ENCODE measurements at regions not wholly inside any gene's neighbourhood (a gene's known extent, or its start where the extent isn't known, plus 50 kb on each side); places are given as distances from the start of the nearest gene placed in this dataset.

- TF ChIP-seq TEAD4 (IDR thresholded peaks at IDR 0.05; ENCODE audit: borderline replicate concordance, insufficient read depth) (no peak), MEF2A (IDR thresholded peaks at IDR 0.05; ENCODE audit: borderline replicate concordance, low read depth) (no peak), NFIC (IDR thresholded peaks at IDR 0.05; ENCODE audit: borderline replicate concordance) (no peak), PBX3 (IDR thresholded peaks at IDR 0.05) (no peak), RFX5 (IDR thresholded peaks at IDR 0.05; ENCODE audit: low read length) (no peak), TCF12 (IDR thresholded peaks at IDR 0.05) (no peak), IRF3 (IDR thresholded peaks at IDR 0.05; ENCODE audit: low read depth, low read length) (no peak), CHD2 (IDR thresholded peaks at IDR 0.05; ENCODE audit: low read length, partially characterized antibody) (no peak), USF2 (IDR thresholded peaks at IDR 0.05; ENCODE audit: borderline replicate concordance, low read depth, low read length) (no peak), FOXM1 (IDR thresholded peaks at IDR 0.05; ENCODE audit: low read depth) (no peak)
Observed at GRCh38 chr6:19391926-19392325, 445.2 kb upstream of the ID4 start (continued).

GRCh38 chr6:19394051-19394450 lies 443.1 kb upstream of the ID4 start:
- POLR2A ChIA-PET = no interaction called here

More at GRCh38 chr6:19394051-19394450, 443.1 kb upstream of the ID4 start:
- no peaks in the 10 kb centered on the region for H4K20me1 ChIP-seq (ENCODE audit: insufficient read depth)
- H3K79me2 ChIP-seq (ENCODE audit: insufficient read depth) = no peaks in the 10 kb centered on the region
- no peak overlapping the region for H2AFZ ChIP-seq (ENCODE audit: low read depth)
- TF ChIP-seq SMC3 (IDR thresholded peaks at IDR 0.05; ENCODE audit: low read depth, low read length) = no peak
- no peak for TF ChIP-seq IRF3 (IDR thresholded peaks at IDR 0.05; ENCODE audit: low read depth, low read length)
- TF ChIP-seq RXRA (IDR thresholded peaks at IDR 0.05; ENCODE audit: borderline replicate concordance, low read depth) = no peak
- no peak for TF ChIP-seq SIN3A (IDR thresholded peaks at IDR 0.05; ENCODE audit: borderline replicate concordance, low read depth, low read length)
- no peak for TF ChIP-seq USF2 (IDR thresholded peaks at IDR 0.05; ENCODE audit: borderline replicate concordance, low read depth, low read length)
- TF ChIP-seq TCF12 (IDR thresholded peaks at IDR 0.05) = no peak
- no peak for TF ChIP-seq RAD21 (IDR thresholded peaks at IDR 0.05; ENCODE audit: low read length)
- TF ChIP-seq POLR2AphosphoS5 (IDR thresholded peaks at IDR 0.05; ENCODE audit: low read depth, low read length) = no peak
- no peak for TF ChIP-seq FOSL2 (IDR thresholded peaks at IDR 0.05; ENCODE audit: borderline replicate concordance, low read depth)
- TF ChIP-seq PBX3 (IDR thresholded peaks at IDR 0.05) = no peak
- TF ChIP-seq GABPA (IDR thresholded peaks at IDR 0.05; ENCODE audit: low read depth) = no peak
- TF ChIP-seq NRF1 (IDR thresholded peaks at IDR 0.05; ENCODE audit: low read depth, low read length) = no peak
- TF ChIP-seq JUND (IDR thresholded peaks at IDR 0.05) = no peak
- TF ChIP-seq FOXM1 (IDR thresholded peaks at IDR 0.05; ENCODE audit: low read depth) = no peak
- no peak for TF ChIP-seq ZBTB33 (IDR thresholded peaks at IDR 0.05; ENCODE audit: borderline replicate concordance, low read depth)
- no peaks in the 10 kb centered on the region for H3K9me2 ChIP-seq
- CTCF ChIA-PET = no interaction called here
- no peaks in the 10 kb centered on the region for H3K9me3 ChIP-seq
- no peak for DNase-seq
- H3K27me3 ChIP-seq (ENCODE audit: insufficient read depth) = no peaks in the 10 kb centered on the region
- H3K4me1 ChIP-seq (ENCODE audit: control insufficient read depth in 1 of 2, insufficient read depth in 2 of 2, low read depth in 1 of 2, low read length in 1 of 2) = no peaks in the 10 kb centered on the region
- no peak overlapping the region for H3K4me2 ChIP-seq
- 14% methylated on average over 3 of the region's 3 CpGs for WGBS (ENCODE audit: low lambda C conversion rate)
- H3K36me3 ChIP-seq (replicated peaks in 1 of 2; ENCODE audit: control insufficient read depth in 1 of 2, insufficient read depth in 2 of 2, low read length in 1 of 2) = no peaks in the 10 kb centered on the region
- no peak overlapping the region for H3K9ac ChIP-seq
- no peak overlapping the region for H3K27ac ChIP-seq (ENCODE audit: low read depth in 2 of 2, low read length in 1 of 2)
- H3K4me3 ChIP-seq (ENCODE audit: low read depth in 2 of 2, low read length in 1 of 2) = no peak overlapping the region
- no peaks in the 10 kb centered on the region for H3F3A ChIP-seq (replicated peaks; ENCODE audit: insufficient read depth)
